ENCODE measurements at regions not wholly inside any gene's neighbourhood (a gene's known extent, or its start where the extent isn't known, plus 50 kb on each side); places are given as distances from the start of the nearest gene placed in this dataset.

DNA sequence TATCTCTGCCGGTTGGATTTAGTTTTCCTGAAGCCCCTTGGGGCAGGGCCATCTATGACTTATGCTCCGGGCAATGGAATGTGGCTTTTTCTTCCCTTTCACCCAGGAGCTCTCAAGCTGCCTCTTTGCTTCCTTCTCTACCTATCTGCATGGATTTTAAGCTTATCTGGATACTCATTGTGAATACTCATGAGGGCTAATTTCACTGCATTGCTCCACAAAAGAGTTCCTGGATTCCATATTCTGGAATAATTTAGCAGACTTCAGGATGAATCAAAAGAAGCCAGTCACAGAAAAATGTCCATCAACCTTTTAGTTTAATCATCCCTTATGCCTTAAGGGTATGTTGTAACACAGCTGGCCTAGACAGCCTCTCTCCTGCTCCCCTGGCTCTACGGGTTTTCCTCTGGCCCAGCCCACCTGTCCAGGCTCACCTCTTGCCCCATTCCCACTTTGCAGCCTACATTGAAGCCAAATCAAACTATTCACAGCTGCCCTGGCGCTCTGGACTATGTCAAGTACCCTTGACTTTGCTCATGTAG lies 122.8 kb upstream of the RMDN2 start:
- H4K20me1 ChIP-seq (ENCODE audit: control insufficient read depth, insufficient read depth, insufficient read length): no peaks in the 10 kb centered on the region
- no peaks in the 10 kb centered on the region for H3K79me1 ChIP-seq (ENCODE audit: insufficient read depth, low read depth, low read length, poor library complexity, severe bottlenecking)
- H3T11ph ChIP-seq (ENCODE audit: low read length): no peak overlapping the region
- peak overlapping the region; percentile 47; the same call in 1 of the 2 replicates for H3K14ac ChIP-seq (ENCODE audit: insufficient read depth, low read length)
- no peak overlapping the region for H2BK120ac ChIP-seq (ENCODE audit: low read depth, low read length, poor library complexity, severe bottlenecking)
- H2AFZ ChIP-seq (ENCODE audit: low read length): no peak overlapping the region
- no peak overlapping the region for H3K56ac ChIP-seq (ENCODE audit: insufficient read length, low read depth, low read length)
- H2BK12ac ChIP-seq (ENCODE audit: insufficient read length, low read depth, low read length): no peak overlapping the region
- H3K9ac ChIP-seq (ENCODE audit: extremely low read depth, insufficient read length, low read length): no peak overlapping the region
- peaks cover 13% of the 10 kb centered on the region in 2 experiments for H3K4me1 Mint-ChIP-seq
- H4K91ac ChIP-seq (ENCODE audit: insufficient read length, low read depth, low read length): no peak overlapping the region
- H3K79me2 ChIP-seq (ENCODE audit: insufficient read depth, low read length): no peaks in the 10 kb centered on the region
- H3K23ac ChIP-seq (ENCODE audit: insufficient read length, low read depth, low read length): no peak overlapping the region
- H3K27ac ChIP-seq (ENCODE audit: insufficient read length, low read depth, low read length): no peak overlapping the region
- no peak overlapping the region for H3K4me2 ChIP-seq (ENCODE audit: insufficient read depth, insufficient read length, low read length)
- H3K4me3 Mint-ChIP-seq: no peak overlapping the region
- H3K9me3 Mint-ChIP-seq: peaks cover 0 to 4% of the 10 kb centered on the region in 2 experiments; a peak in 4 of 5 replicates
- H2BK20ac ChIP-seq (ENCODE audit: low read depth, low read length, poor library complexity, severe bottlenecking): no peak overlapping the region
- no CpG with 5 or more reads among the region's 4 CpGs for whole genome bisulfite sequencing (ENCODE audit: extremely low coverage, insufficient read length, low lambda C conversion rate)
- H3K27ac Mint-ChIP-seq: peak overlapping the region in 2 of 3 experiments; percentile 18 to 46; a peak in 2 of 7 replicates
- H4K8ac ChIP-seq (replicated peaks; ENCODE audit: insufficient read length, low read depth, low read length): no peak overlapping the region
- H3K27me3 Mint-ChIP-seq (ENCODE audit: low read depth): no peaks in the 10 kb centered on the region
- H3K9me3 ChIP-seq (ENCODE audit: control insufficient read depth, low read depth, low read length): no peaks in the 10 kb centered on the region
- no peak for DNase-seq
- H3K4ac ChIP-seq (ENCODE audit: low read depth, low read length): no peak overlapping the region
- no peak overlapping the region for H2BK5ac ChIP-seq (ENCODE audit: insufficient read length, low read length)
- H4K5ac ChIP-seq (ENCODE audit: insufficient read length, low read depth, low read length): no peak overlapping the region
- H2BK15ac ChIP-seq (ENCODE audit: low read depth, low read length): no peak overlapping the region
- H3K27me3 ChIP-seq (ENCODE audit: insufficient read depth, low read length): no peaks in the 10 kb centered on the region
- H3K4me1 ChIP-seq (ENCODE audit: insufficient read depth, low read length): 0 out of 2 replicates have a peak, but pooled peaks cover 2% of the 10 kb centered on the region
- no peak overlapping the region for H3K18ac ChIP-seq (ENCODE audit: insufficient read length, low read depth, low read length)
- H3K23me2 ChIP-seq (ENCODE audit: insufficient read length, low read depth, low read length, poor library complexity, severe bottlenecking): no peaks in the 10 kb centered on the region
- H2AK5ac ChIP-seq (ENCODE audit: insufficient read length, low read length): no peak overlapping the region
- peaks cover 0 to 9% (median 1%) of the 10 kb centered on the region in 3 experiments; a peak in 3 of 7 replicates for H3K36me3 Mint-ChIP-seq (ENCODE audit: insufficient read depth in 1 of 3, low read depth in 3 of 3)
- no peak for TF ChIP-seq CTCF (conservative IDR thresholded peaks at IDR 0.05)
